Prostate gland (tissue), 2 donors: ENCODE measurements at regions not wholly inside any gene's neighbourhood (a gene's known extent, or its start where the extent isn't known, plus 50 kb on each side); places are given as distances from the start of the nearest gene placed in this dataset.

Experiments
- CTCF ChIP-seq, 4 experiments: fragments of 200-600 bp in 2 of 4; fragments of 450-650 bp in 2 of 4; sonication (generic) in 2 of 4; IDR thresholded peaks; 1 replicate in 3 of 4; 2 replicates in 1 of 4; pipeline ENCODE4 v1.5.1; 2016 to 2019; ENCODE audit warnings: antibody characterized with exemption in 4 of 4, mild to moderate bottlenecking in 2 of 4, moderate library complexity in 2 of 4
- POLR2A ChIP-seq: fragments of 450-650 bp; IDR thresholded peaks from one replicate; pipeline ENCODE4 v1.6.1; 2016; ENCODE audit warnings: antibody characterized with exemption, mild to moderate bottlenecking
- POLR2AphosphoS5 ChIP-seq: sonication (generic); formaldehyde crosslinking; IDR thresholded peaks from one replicate; pipeline ENCODE4 v1.6.1; 2017; ENCODE audit warnings: antibody characterized with exemption

DNA sequence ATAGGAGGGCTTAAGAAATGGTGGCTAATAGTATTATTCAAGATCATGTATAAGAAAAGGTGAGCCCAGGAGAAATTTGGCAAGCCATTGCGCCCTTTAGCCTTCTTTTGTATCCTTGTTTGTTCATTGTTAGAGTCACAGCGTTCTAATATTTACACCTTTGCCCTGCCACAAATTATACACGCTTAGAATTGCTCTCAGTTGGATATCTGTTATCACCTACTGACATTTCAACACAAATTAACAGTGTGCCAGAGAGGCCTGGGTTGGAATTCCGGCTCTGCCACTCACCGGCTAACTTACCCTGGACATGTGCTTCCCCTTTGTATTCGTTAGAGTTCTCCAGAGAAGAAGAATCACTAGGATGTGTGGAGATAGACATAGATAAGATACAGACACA lies 148.7 kb upstream of the KIT start:
- TF ChIP-seq POLR2AphosphoS5: no peak
- TF ChIP-seq CTCF (IDR thresholded peaks at IDR 0.05): no peak
- TF ChIP-seq POLR2A: no peak
